Peyer's patch (tissue), 4 donors: ENCODE measurements at regions not wholly inside any gene's neighbourhood (a gene's known extent, or its start where the extent isn't known, plus 50 kb on each side); places are given as distances from the start of the nearest gene placed in this dataset.

Experiments
- POLR2A ChIP-seq, 2 donors: fragments of 450-650 bp; IDR thresholded peaks; one replicate each; pipeline ENCODE4 v1.5.1; 2017; ENCODE audit warnings: antibody characterized with exemption in 2 of 2, mild to moderate bottlenecking in 2 of 2, moderate library complexity in 2 of 2
- TF ChIP-seq, protein P1 (sequence below), 6 experiments: fragments of 450-650 bp in 4 of 6; fragments of 200-600 bp in 2 of 6; sonication (generic) in 1 of 6; IDR thresholded peaks; one replicate each; pipeline ENCODE4 v1.5.1; 2017 to 2019; ENCODE audit warnings: antibody characterized with exemption in 6 of 6, mild to moderate bottlenecking in 3 of 6, moderate library complexity in 1 of 6

DNA sequence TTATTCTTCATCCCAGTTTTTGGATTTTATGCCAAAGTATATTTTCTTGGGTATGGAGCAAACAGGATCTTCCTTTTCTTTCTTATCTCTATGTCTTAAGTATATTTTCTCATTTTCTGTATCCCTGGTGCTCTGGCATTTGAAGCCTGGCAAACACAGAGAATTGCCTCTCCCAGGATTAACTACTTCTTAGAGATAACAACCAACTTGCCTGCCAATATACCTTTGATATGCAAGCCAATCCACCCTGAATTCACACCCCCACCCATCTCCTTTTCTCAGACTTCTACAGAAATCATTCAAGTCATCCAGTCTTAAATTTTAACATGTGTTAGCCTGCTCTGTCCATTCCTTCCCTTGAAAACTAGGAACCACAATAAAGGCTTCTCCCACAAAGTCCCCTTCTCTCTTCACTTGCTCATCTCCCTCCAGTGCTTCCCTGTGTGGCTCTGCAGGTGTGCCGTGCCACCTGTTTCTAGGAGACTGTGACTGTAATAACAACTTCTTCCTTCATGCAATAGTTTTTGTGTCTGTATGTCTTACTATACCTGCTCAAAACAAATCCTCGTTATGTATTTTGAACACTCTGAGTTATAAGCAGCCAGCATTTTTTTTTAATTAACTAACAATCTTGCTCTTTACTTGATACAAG lies 649.7 kb upstream of the RIOK2 start:
- TF ChIP-seq, protein P1, sequence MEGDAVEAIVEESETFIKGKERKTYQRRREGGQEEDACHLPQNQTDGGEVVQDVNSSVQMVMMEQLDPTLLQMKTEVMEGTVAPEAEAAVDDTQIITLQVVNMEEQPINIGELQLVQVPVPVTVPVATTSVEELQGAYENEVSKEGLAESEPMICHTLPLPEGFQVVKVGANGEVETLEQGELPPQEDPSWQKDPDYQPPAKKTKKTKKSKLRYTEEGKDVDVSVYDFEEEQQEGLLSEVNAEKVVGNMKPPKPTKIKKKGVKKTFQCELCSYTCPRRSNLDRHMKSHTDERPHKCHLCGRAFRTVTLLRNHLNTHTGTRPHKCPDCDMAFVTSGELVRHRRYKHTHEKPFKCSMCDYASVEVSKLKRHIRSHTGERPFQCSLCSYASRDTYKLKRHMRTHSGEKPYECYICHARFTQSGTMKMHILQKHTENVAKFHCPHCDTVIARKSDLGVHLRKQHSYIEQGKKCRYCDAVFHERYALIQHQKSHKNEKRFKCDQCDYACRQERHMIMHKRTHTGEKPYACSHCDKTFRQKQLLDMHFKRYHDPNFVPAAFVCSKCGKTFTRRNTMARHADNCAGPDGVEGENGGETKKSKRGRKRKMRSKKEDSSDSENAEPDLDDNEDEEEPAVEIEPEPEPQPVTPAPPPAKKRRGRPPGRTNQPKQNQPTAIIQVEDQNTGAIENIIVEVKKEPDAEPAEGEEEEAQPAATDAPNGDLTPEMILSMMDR (IDR thresholded peaks at IDR 0.05): no peak
- TF ChIP-seq POLR2A (IDR thresholded peaks at IDR 0.05): no peak
